Smooth muscle cell (in vitro differentiated cells): ENCODE measurements at regions not wholly inside any gene's neighbourhood (a gene's known extent, or its start where the extent isn't known, plus 50 kb on each side); places are given as distances from the start of the nearest gene placed in this dataset.

ENCODE experiments used
- DNase-seq: peaks from one replicate; lab custom pipeline; 2025; ENCODE audit not compliant: unreplicated experiment; lab: John Stamatoyannopoulos, UW
- H2AFZ ChIP-seq: fragments of 200-600 bp; sonication (generic); 2 replicates; pipeline ENCODE4 v1.6.0; 2016; ENCODE audit warnings: antibody characterized with exemption, low read depth, mild to moderate bottlenecking
- H3F3A ChIP-seq: fragments of 200-600 bp; sonication (generic); 2 replicates; pipeline ENCODE4 v1.6.0; 2017; ENCODE audit warnings: antibody characterized with exemption, low read depth
- H3K27ac ChIP-seq: fragments of 200-600 bp; sonication (generic); 2 replicates; pipeline ENCODE4 v1.5.1; 2016; ENCODE audit warnings: low read depth, mild to moderate bottlenecking
- H3K27me3 ChIP-seq: fragments of 200-600 bp; sonication (generic); 2 replicates; pipeline ENCODE4 v1.6.1; 2016; ENCODE audit warnings: low read depth, mild to moderate bottlenecking
- H3K36me3 ChIP-seq: fragments of 200-600 bp; sonication (generic); 2 replicates; pipeline ENCODE4 v1.5.1; 2016; ENCODE audit warnings: low read depth
- H3K4me1 ChIP-seq: fragments of 200-600 bp; sonication (generic); 2 replicates; pipeline ENCODE4 v1.5.1; 2016; ENCODE audit warnings: low read depth
- H3K4me2 ChIP-seq: fragments of 200-600 bp; sonication (generic); 2 replicates; pipeline ENCODE4 v1.6.0; 2016; ENCODE audit warnings: mild to moderate bottlenecking
- H3K4me3 ChIP-seq: fragments of 200-600 bp; sonication (generic); 2 replicates; pipeline ENCODE4 v1.5.1; 2016; ENCODE audit warnings: mild to moderate bottlenecking
- H3K79me2 ChIP-seq: fragments of 200-600 bp; sonication (generic); 2 replicates; pipeline ENCODE4 v1.6.0; 2016; ENCODE audit warnings: low read depth, mild to moderate bottlenecking
- H3K9ac ChIP-seq: fragments of 200-600 bp; sonication (generic); 2 replicates; pipeline ENCODE4 v1.6.0; 2016; ENCODE audit warnings: low read depth
- H3K9me3 ChIP-seq: fragments of 200-600 bp; sonication (generic); replicated peaks from 2 replicates; pipeline ENCODE4 v1.5.1; 2016; ENCODE audit warnings: low read depth
- H4K20me1 ChIP-seq: fragments of 200-600 bp; sonication (generic); 2 replicates; pipeline ENCODE4 v1.6.0; 2016; ENCODE audit warnings: low read depth
- WGBS: methylation state at CpG from one replicate; pipeline ENCODE4 v1.1.7; 2016; ENCODE audit warnings: low lambda C conversion rate; 5-methylcytosine and 5-hydroxymethylcytosine counted together
- TF ChIP-seq, protein P1 (sequence below): fragments of 200-600 bp; sonication (generic); IDR thresholded peaks from 2 replicates; pipeline ENCODE4 v1.5.1; 2017; ENCODE audit warnings: borderline replicate concordance, mild to moderate bottlenecking, antibody characterized with exemption; ENCODE audit not compliant: insufficient read depth, poor library complexity, severe bottlenecking

GRCh38 chr1:80021891-80022290, 1015.4 kb upstream of the ADGRL4 start:
- Histone ChIP-seq H3K9ac (no peak overlapping the region), H2AFZ (no peak overlapping the region), H3F3A (no peaks in the 10 kb centered on the region), H4K20me1 (no peaks in the 10 kb centered on the region), H3K9me3 (no peaks in the 10 kb centered on the region), H3K27me3 (no peaks in the 10 kb centered on the region), H3K36me3 (no peaks in the 10 kb centered on the region), H3K79me2 (no peaks in the 10 kb centered on the region), H3K4me3 (no peak overlapping the region), H3K4me1 (no peaks in the 10 kb centered on the region), H3K27ac (no peak overlapping the region), H3K4me2 (no peak overlapping the region)
- DNase-seq = no peak
- TF ChIP-seq, protein P1, sequence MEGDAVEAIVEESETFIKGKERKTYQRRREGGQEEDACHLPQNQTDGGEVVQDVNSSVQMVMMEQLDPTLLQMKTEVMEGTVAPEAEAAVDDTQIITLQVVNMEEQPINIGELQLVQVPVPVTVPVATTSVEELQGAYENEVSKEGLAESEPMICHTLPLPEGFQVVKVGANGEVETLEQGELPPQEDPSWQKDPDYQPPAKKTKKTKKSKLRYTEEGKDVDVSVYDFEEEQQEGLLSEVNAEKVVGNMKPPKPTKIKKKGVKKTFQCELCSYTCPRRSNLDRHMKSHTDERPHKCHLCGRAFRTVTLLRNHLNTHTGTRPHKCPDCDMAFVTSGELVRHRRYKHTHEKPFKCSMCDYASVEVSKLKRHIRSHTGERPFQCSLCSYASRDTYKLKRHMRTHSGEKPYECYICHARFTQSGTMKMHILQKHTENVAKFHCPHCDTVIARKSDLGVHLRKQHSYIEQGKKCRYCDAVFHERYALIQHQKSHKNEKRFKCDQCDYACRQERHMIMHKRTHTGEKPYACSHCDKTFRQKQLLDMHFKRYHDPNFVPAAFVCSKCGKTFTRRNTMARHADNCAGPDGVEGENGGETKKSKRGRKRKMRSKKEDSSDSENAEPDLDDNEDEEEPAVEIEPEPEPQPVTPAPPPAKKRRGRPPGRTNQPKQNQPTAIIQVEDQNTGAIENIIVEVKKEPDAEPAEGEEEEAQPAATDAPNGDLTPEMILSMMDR = no peak

- Histone ChIP-seq H3F3A (no peaks in the 10 kb centered on the region), H3K4me3 (no peak overlapping the region), H3K79me2 (no peaks in the 10 kb centered on the region), H2AFZ (peak overlapping the region; percentile 41), H3K36me3 (no peaks in the 10 kb centered on the region), H3K4me2 (no peak overlapping the region), H3K9ac (no peak overlapping the region), H4K20me1 (no peaks in the 10 kb centered on the region), H3K27me3 (no peaks in the 10 kb centered on the region), H3K27ac (no peak overlapping the region), H3K4me1 (no peaks in the 10 kb centered on the region), H3K9me3 (no peaks in the 10 kb centered on the region)
- DNase-seq = no peak
- WGBS = 70% methylated on average over 3 of the region's 3 CpGs
- TF ChIP-seq, protein P1 = no peak
These were observed 1011.8 kb upstream of the ADGRL4 start for GRCh38 chr1:80018348-80018747.

DNA sequence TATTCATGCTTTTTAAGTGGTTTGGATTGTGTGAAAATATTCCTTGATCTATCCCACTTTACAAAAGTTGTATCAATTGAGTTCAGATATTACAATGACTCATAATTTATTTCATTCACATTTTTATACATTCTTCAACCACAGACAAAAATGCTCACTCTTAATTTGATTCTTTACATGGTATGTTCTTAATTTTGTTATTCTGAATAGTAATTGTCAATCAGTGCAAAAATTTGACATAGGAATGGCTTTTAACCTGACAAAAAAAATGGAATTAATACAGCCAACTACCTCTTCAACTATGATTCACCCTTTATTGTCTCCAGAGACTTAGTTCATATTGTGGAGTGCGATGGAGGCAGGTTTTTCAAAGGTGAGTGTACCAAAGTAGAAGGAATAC, 1002.4 kb upstream of the ADGRL4 start:
- Histone ChIP-seq H4K20me1 (no peaks in the 10 kb centered on the region), H3K4me1 (no peaks in the 10 kb centered on the region), H3K36me3 (no peaks in the 10 kb centered on the region), H2AFZ (no peak overlapping the region), H3K4me3 (no peak overlapping the region), H3K27me3 (no peaks in the 10 kb centered on the region), H3K9me3 (no peaks in the 10 kb centered on the region), H3K4me2 (no peak overlapping the region), H3K9ac (no peak overlapping the region), H3K79me2 (no peaks in the 10 kb centered on the region), H3F3A (no peaks in the 10 kb centered on the region), H3K27ac (no peak overlapping the region)
- DNase-seq = no peak
- WGBS = 82% methylated on average over 1 of the region's 1 CpG
- TF ChIP-seq, protein P1 = no peak

DNA sequence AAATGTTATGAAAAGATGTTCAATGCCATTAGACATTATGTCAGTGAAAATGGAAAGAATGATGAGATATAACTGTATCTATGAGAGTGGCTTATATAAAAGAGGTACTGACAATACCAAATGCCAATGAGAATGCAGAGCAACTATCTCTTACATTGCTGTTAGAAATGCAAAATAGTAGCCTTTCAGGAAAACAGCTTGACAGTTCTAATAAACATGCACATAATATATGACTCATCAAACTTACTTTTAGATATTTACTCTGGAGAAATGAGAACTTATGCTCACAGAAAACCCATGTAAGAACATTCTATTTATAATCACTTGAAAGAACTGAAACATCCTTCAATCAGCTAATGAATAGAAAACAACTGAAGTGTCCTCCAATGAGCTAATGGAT, 996.7 kb upstream of the ADGRL4 start:
- DNase-seq = no peak
- H3K9ac ChIP-seq = no peak overlapping the region
- no peaks in the 10 kb centered on the region for H4K20me1 ChIP-seq
- no peak overlapping the region for H3K4me2 ChIP-seq
- H3K27ac ChIP-seq = no peak overlapping the region
- no peaks in the 10 kb centered on the region for H3K27me3 ChIP-seq
- H3K4me3 ChIP-seq = no peak overlapping the region
- H3K36me3 ChIP-seq = no peaks in the 10 kb centered on the region
- no peak overlapping the region for H2AFZ ChIP-seq
- no peaks in the 10 kb centered on the region for H3K9me3 ChIP-seq
- H3K79me2 ChIP-seq = no peaks in the 10 kb centered on the region
- TF ChIP-seq, protein P1 = no peak
- H3K4me1 ChIP-seq = no peaks in the 10 kb centered on the region
- H3F3A ChIP-seq = no peaks in the 10 kb centered on the region
